Liver (tissue), 3 donors: ENCODE measurements at regions not wholly inside any gene's neighbourhood (a gene's known extent, or its start where the extent isn't known, plus 50 kb on each side); places are given as distances from the start of the nearest gene placed in this dataset.

ENCODE experiments used
- EGR1 ChIP-seq, 2 donors: IDR thresholded peaks; 2 replicates each; pipeline ENCODE4 v1.6.1; 2016 to 2018; ENCODE audit warnings: antibody characterized with exemption in 2 of 2, low read depth in 2 of 2
- GABPA ChIP-seq, 2 donors: IDR thresholded peaks in 1 of 2; conservative IDR thresholded peaks in 1 of 2; 2 replicates each; pipeline ENCODE4 v1.6.1; 2016; ENCODE audit warnings: antibody characterized with exemption in 2 of 2, mild to moderate bottlenecking in 1 of 2, moderate library complexity in 1 of 2
- JUND ChIP-seq, 2 donors: IDR thresholded peaks; 2 replicates each; pipeline ENCODE4 v1.6.1; 2016; ENCODE audit warnings: antibody characterized with exemption in 2 of 2
- RAD21 ChIP-seq, 2 donors: IDR thresholded peaks; 2 replicates each; pipeline ENCODE4 v1.6.1; 2016; ENCODE audit warnings: antibody characterized with exemption in 2 of 2, mild to moderate bottlenecking in 2 of 2
- RXRA ChIP-seq, 2 donors: IDR thresholded peaks; 2 replicates each; pipeline ENCODE4 v1.6.1; 2017 to 2018; ENCODE audit warnings: antibody characterized with exemption in 2 of 2, mild to moderate bottlenecking in 1 of 2
- SP1 ChIP-seq: IDR thresholded peaks from 2 replicates; pipeline ENCODE4 v1.6.1; 2018; ENCODE audit warnings: antibody characterized with exemption, mild to moderate bottlenecking
- TAF1 ChIP-seq: conservative IDR thresholded peaks from 2 replicates; pipeline ENCODE4 v1.6.1; 2016; ENCODE audit warnings: antibody characterized with exemption, mild to moderate bottlenecking
- YY1 ChIP-seq: IDR thresholded peaks from 2 replicates; pipeline ENCODE4 v1.6.1; 2016; ENCODE audit warnings: antibody characterized with exemption, mild to moderate bottlenecking
- TF ChIP-seq, protein P1 (sequence below): fragments of 150-350 bp; IDR thresholded peaks from 2 replicates; pipeline ENCODE4 v1.5.1; 2017; ENCODE audit warnings: improper control_type of control experiment, low read depth, low read length; ENCODE audit not compliant: missing input control
- TF ChIP-seq, protein P2 (sequence below): IDR thresholded peaks from 2 replicates; pipeline ENCODE4 v1.6.1; 2016; ENCODE audit warnings: antibody characterized with exemption, mild to moderate bottlenecking
- TF ChIP-seq, protein P3 (sequence below): IDR thresholded peaks from 2 replicates; pipeline ENCODE4 v1.6.1; 2016; ENCODE audit warnings: antibody characterized with exemption
- TF ChIP-seq, protein P4 (sequence below): IDR thresholded peaks from 2 replicates; pipeline ENCODE4 v1.6.1; 2016; ENCODE audit warnings: antibody characterized with exemption
- donor health status: healthy.
- donor health status: healthy.

DNA sequence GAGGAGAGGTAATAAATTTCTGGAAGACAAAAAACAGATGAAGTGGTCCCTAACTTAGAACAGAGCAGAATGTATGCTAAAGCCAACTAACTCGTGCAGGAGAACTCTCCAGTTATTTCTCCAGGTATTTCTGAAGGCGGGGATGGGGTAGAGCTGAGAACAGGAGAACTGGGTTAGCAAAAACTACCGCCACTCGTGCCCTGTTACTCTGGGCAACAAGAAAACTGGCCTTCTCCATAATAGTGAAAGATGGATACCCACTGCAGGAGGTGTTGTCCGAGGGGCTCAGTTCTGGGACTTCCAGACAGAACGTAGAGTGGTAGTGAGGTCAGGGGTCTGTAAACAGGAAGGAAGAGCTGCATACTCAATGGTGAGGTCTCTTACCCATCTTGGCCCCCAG lies 187.3 kb upstream of the FRMD6 start:
- TF ChIP-seq, protein P1, sequence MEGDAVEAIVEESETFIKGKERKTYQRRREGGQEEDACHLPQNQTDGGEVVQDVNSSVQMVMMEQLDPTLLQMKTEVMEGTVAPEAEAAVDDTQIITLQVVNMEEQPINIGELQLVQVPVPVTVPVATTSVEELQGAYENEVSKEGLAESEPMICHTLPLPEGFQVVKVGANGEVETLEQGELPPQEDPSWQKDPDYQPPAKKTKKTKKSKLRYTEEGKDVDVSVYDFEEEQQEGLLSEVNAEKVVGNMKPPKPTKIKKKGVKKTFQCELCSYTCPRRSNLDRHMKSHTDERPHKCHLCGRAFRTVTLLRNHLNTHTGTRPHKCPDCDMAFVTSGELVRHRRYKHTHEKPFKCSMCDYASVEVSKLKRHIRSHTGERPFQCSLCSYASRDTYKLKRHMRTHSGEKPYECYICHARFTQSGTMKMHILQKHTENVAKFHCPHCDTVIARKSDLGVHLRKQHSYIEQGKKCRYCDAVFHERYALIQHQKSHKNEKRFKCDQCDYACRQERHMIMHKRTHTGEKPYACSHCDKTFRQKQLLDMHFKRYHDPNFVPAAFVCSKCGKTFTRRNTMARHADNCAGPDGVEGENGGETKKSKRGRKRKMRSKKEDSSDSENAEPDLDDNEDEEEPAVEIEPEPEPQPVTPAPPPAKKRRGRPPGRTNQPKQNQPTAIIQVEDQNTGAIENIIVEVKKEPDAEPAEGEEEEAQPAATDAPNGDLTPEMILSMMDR, result no peak
- no peak for TF ChIP-seq TAF1
- TF ChIP-seq RAD21 (IDR thresholded peaks at IDR 0.05), result no peak
- TF ChIP-seq EGR1 (IDR thresholded peaks at IDR 0.05; ENCODE audit: low read depth in 2 of 2), result no peak
- TF ChIP-seq, protein P2, sequence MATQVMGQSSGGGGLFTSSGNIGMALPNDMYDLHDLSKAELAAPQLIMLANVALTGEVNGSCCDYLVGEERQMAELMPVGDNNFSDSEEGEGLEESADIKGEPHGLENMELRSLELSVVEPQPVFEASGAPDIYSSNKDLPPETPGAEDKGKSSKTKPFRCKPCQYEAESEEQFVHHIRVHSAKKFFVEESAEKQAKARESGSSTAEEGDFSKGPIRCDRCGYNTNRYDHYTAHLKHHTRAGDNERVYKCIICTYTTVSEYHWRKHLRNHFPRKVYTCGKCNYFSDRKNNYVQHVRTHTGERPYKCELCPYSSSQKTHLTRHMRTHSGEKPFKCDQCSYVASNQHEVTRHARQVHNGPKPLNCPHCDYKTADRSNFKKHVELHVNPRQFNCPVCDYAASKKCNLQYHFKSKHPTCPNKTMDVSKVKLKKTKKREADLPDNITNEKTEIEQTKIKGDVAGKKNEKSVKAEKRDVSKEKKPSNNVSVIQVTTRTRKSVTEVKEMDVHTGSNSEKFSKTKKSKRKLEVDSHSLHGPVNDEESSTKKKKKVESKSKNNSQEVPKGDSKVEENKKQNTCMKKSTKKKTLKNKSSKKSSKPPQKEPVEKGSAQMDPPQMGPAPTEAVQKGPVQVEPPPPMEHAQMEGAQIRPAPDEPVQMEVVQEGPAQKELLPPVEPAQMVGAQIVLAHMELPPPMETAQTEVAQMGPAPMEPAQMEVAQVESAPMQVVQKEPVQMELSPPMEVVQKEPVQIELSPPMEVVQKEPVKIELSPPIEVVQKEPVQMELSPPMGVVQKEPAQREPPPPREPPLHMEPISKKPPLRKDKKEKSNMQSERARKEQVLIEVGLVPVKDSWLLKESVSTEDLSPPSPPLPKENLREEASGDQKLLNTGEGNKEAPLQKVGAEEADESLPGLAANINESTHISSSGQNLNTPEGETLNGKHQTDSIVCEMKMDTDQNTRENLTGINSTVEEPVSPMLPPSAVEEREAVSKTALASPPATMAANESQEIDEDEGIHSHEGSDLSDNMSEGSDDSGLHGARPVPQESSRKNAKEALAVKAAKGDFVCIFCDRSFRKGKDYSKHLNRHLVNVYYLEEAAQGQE, result no peak
- no peak for TF ChIP-seq SP1
- TF ChIP-seq, protein P3, sequence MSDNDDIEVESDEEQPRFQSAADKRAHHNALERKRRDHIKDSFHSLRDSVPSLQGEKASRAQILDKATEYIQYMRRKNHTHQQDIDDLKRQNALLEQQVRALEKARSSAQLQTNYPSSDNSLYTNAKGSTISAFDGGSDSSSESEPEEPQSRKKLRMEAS, result no peak
- TF ChIP-seq YY1, result no peak
- no peak for TF ChIP-seq RXRA (IDR thresholded peaks at IDR 0.05)
- TF ChIP-seq GABPA (IDR thresholded peaks at IDR 0.05 in 1 of 2, conservative IDR thresholded peaks at IDR 0.05 in 1 of 2), result no peak
- no peak for TF ChIP-seq JUND (IDR thresholded peaks at IDR 0.05)
- TF ChIP-seq, protein P4, sequence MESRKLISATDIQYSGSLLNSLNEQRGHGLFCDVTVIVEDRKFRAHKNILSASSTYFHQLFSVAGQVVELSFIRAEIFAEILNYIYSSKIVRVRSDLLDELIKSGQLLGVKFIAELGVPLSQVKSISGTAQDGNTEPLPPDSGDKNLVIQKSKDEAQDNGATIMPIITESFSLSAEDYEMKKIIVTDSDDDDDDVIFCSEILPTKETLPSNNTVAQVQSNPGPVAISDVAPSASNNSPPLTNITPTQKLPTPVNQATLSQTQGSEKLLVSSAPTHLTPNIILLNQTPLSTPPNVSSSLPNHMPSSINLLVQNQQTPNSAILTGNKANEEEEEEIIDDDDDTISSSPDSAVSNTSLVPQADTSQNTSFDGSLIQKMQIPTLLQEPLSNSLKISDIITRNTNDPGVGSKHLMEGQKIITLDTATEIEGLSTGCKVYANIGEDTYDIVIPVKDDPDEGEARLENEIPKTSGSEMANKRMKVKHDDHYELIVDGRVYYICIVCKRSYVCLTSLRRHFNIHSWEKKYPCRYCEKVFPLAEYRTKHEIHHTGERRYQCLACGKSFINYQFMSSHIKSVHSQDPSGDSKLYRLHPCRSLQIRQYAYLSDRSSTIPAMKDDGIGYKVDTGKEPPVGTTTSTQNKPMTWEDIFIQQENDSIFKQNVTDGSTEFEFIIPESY, result no peak
